B cell (primary cell): ENCODE measurements at regions not wholly inside any gene's neighbourhood (a gene's known extent, or its start where the extent isn't known, plus 50 kb on each side); places are given as distances from the start of the nearest gene placed in this dataset.

Experiments
- ATAC-seq: fragments of 200-7000 bp; cut with Tn5 transposase; one replicate; pipeline ENCODE4 v1.10.0; 2021; ENCODE audit warnings: low read depth, mild to moderate bottlenecking, moderate number of reproducible peaks, moderate library complexity
- CTCF ChIA-PET: fragments of 350-600 bp; sonication (Branson Sonifier 250); formaldehyde crosslinking; loops from one replicate; lab custom pipeline; 2021; ENCODE audit warnings: antibody characterized with exemption, inconsistent platforms; lab: Charles Lee
- POLR2A ChIA-PET: fragments of 350-600 bp; sonication (Branson Sonifier 250); formaldehyde crosslinking; loops from one replicate; lab custom pipeline; 2021; ENCODE audit warnings: antibody characterized with exemption; lab: Charles Lee
- DNase-seq: peaks from one replicate; pipeline ENCODE4 v3.0.0; 2013
- H2AFZ ChIP-seq: 2 replicates; pipeline ENCODE4 v1.6.1; 2012; ENCODE audit warnings: mild to moderate bottlenecking, low read depth, low read length; ENCODE audit not compliant: insufficient read depth, poor library complexity, severe bottlenecking
- H3K27ac ChIP-seq, 2 donors: 1 replicate in 1 of 2; 2 replicates in 1 of 2; pipeline ENCODE4 v1.5.1; 2012 to 2013; ENCODE audit warnings: low read length in 2 of 2, mild to moderate bottlenecking in 2 of 2, moderate library complexity in 1 of 2
- H3K27me3 ChIP-seq, 4 experiments: fragments of 200-600 bp in 1 of 4; sonication (generic) in 1 of 4; replicated peaks in 1 of 4; 1 replicate in 2 of 4; 2 replicates in 2 of 4; pipeline versions ENCODE4 v1.6.1 to v1.7.0; 2013 to 2016; ENCODE audit warnings: low read length in 3 of 4, mild to moderate bottlenecking in 2 of 4, mixed read lengths in 1 of 4, moderate library complexity in 1 of 4; ENCODE audit not compliant: insufficient read depth in 4 of 4, control insufficient read depth in 3 of 4; ENCODE audit errors: control extremely low read depth in 1 of 4
- H3K36me3 ChIP-seq, 2 experiments: replicated peaks in 1 of 2; 1 replicate in 1 of 2; 2 replicates in 1 of 2; pipeline versions ENCODE4 v1.6.1 to v1.7.1; 2013; ENCODE audit warnings: low read length in 1 of 2; ENCODE audit not compliant: insufficient read depth in 2 of 2, control insufficient read depth in 1 of 2; ENCODE audit errors: control extremely low read depth in 1 of 2, extremely low read depth in 1 of 2
- H3K4me1 ChIP-seq, 2 donors: fragments of 200-600 bp in 1 of 2; sonication (generic) in 1 of 2; 1 replicate in 1 of 2; 2 replicates in 1 of 2; pipeline versions ENCODE4 v1.5.1 to v1.6.1; 2013 to 2017; ENCODE audit warnings: low read length in 2 of 2; ENCODE audit not compliant: control insufficient read depth in 2 of 2, insufficient read depth in 2 of 2
- H3K4me2 ChIP-seq: replicated peaks from 2 replicates; pipeline ENCODE3; 2012; ENCODE audit warnings: mild to moderate bottlenecking, low read depth, low read length; ENCODE audit not compliant: poor library complexity, severe bottlenecking
- H3K4me3 ChIP-seq, 5 experiments: fragments of 200-600 bp in 1 of 5; sonication (generic) in 1 of 5; 1 replicate in 3 of 5; 2 replicates in 2 of 5; pipeline versions ENCODE4 v1.5.1 to v1.7.0; 2011 to 2016; ENCODE audit warnings: low read length in 4 of 5, mild to moderate bottlenecking in 4 of 5, low read depth in 2 of 5, control low read depth in 1 of 5, moderate library complexity in 1 of 5; ENCODE audit not compliant: insufficient read depth in 1 of 5; ENCODE audit errors: control extremely low read depth in 1 of 5, extremely low read depth in 1 of 5
- H3K79me2 ChIP-seq: fragments of 200-600 bp; sonication (generic); one replicate; pipeline ENCODE4 v1.6.0; 2016; ENCODE audit warnings: low read length; ENCODE audit not compliant: control insufficient read depth, insufficient read depth
- H3K9ac ChIP-seq: fragments of 200-600 bp; sonication (generic); 2 replicates; pipeline ENCODE4 v1.6.1; 2017; ENCODE audit warnings: mild to moderate bottlenecking, low read length, moderate library complexity
- H3K9me3 ChIP-seq, 3 donors: one replicate each; pipeline versions ENCODE4 v1.6.1 to v1.7.1; 2013; ENCODE audit warnings: low read length in 2 of 3; ENCODE audit not compliant: control insufficient read depth in 2 of 3, insufficient read depth in 1 of 3; ENCODE audit errors: control extremely low read depth in 1 of 3
- H4K20me1 ChIP-seq: 2 replicates; pipeline ENCODE4 v1.6.0; 2012; ENCODE audit warnings: mild to moderate bottlenecking, low read length; ENCODE audit not compliant: insufficient read depth, control insufficient read depth, poor library complexity, severe bottlenecking
- H3K27ac Mint-ChIP-seq: one replicate; pipeline ENCODE4 v1.8.0; 2021; ENCODE audit warnings: mixed read lengths
- H3K27me3 Mint-ChIP-seq: one replicate; pipeline ENCODE4 v1.8.0; 2021; ENCODE audit warnings: mixed read lengths
- H3K4me1 Mint-ChIP-seq: one replicate; pipeline ENCODE4 v1.8.0; 2021; ENCODE audit warnings: mixed read lengths
- H3K4me3 Mint-ChIP-seq: one replicate; pipeline ENCODE4 v1.8.0; 2021; ENCODE audit warnings: mixed read lengths
- H3K9me3 Mint-ChIP-seq: one replicate; pipeline ENCODE4 v1.8.0; 2022; ENCODE audit warnings: mixed read lengths; ENCODE audit not compliant: insufficient read depth
- CTCF ChIP-seq: fragments of 200-600 bp; IDR thresholded peaks from one replicate; pipeline ENCODE4 v1.8.0; 2022; ENCODE audit warnings: antibody characterized with exemption, mild to moderate bottlenecking
- EZH2 ChIP-seq: IDR thresholded peaks from 2 replicates; pipeline ENCODE4 v1.6.1; 2012; ENCODE audit warnings: borderline replicate concordance, low read depth, mild to moderate bottlenecking, moderate library complexity, low read length; ENCODE audit not compliant: insufficient read depth, poor library complexity, severe bottlenecking
- WGBS: methylation state at CpG from one replicate; pipeline ENCODE4 v1.1.5; 2013; ENCODE audit warnings: missing lambda C conversion rate; ENCODE audit not compliant: insufficient coverage; 5-methylcytosine and 5-hydroxymethylcytosine counted together
- intact Hi-C: fragments of 100-400 bp; cut with micrococcal nuclease; formaldehyde crosslinking; loops from one replicate; pipeline ENCODE4 v1.10.0; 2022

- no peaks in the 10 kb centered on the region for H4K20me1 ChIP-seq
- ChIA-PET CTCF (no interaction called here), POLR2A (no interaction called here)
- H3K9me3 ChIP-seq: peaks cover 0 to 2% (median 0%) of the 10 kb centered on the region in 3 donors
- TF ChIP-seq CTCF (no peak), EZH2 (no peak)
- no peak overlapping the region for H2AFZ ChIP-seq
- no peak for ATAC-seq
- no peak overlapping the region for H3K9ac ChIP-seq
- no peaks in the 10 kb centered on the region for H3K27me3 ChIP-seq
- Mint-ChIP-seq H3K9me3 (no peaks in the 10 kb centered on the region), H3K4me3 (no peak overlapping the region), H3K27me3 (peaks cover 4% of the 10 kb centered on the region), H3K4me1 (no peaks in the 10 kb centered on the region), H3K27ac (no peak overlapping the region)
- no CpG with 5 or more reads among the region's 4 CpGs for WGBS
- H3K4me1 ChIP-seq: no peaks in the 10 kb centered on the region
- DNase-seq: no peak
- no peaks in the 10 kb centered on the region for H3K79me2 ChIP-seq
- H3K4me2 ChIP-seq: no peak overlapping the region
- H3K36me3 ChIP-seq: no peaks in the 10 kb centered on the region
- intact Hi-C loops: no loop called here
- no peak overlapping the region for H3K27ac ChIP-seq
- no peak overlapping the region for H3K4me3 ChIP-seq
Measured at GRCh38 chr21:38609580-38609979, 111.3 kb upstream of the ERG start.

GRCh38 chr21:38610623-38611251, 112.5 kb upstream of the ERG start:
- Mint-ChIP-seq H3K9me3 (no peaks in the 10 kb centered on the region), H3K4me3 (no peak overlapping the region), H3K27ac (no peak overlapping the region), H3K4me1 (no peaks in the 10 kb centered on the region), H3K27me3 (peaks cover 4% of the 10 kb centered on the region)
- no peak overlapping the region for H3K9ac ChIP-seq
- ChIA-PET POLR2A (no interaction called here), CTCF (no interaction called here)
- ATAC-seq (no peak), DNase-seq (no peak)
- H3K36me3 ChIP-seq: no peaks in the 10 kb centered on the region
- 84% methylated on average over 6 of the region's 9 CpGs for WGBS
- no peak overlapping the region for H3K4me2 ChIP-seq
- H3K27me3 ChIP-seq: no peaks in the 10 kb centered on the region
- H3K4me1 ChIP-seq: no peaks in the 10 kb centered on the region
- peaks cover 0 to 2% (median 0%) of the 10 kb centered on the region in 3 donors for H3K9me3 ChIP-seq
- H4K20me1 ChIP-seq: no peaks in the 10 kb centered on the region
- TF ChIP-seq CTCF: no peak
- TF ChIP-seq EZH2: no peak
- H3K4me3 ChIP-seq: no peak overlapping the region
- no peaks in the 10 kb centered on the region for H3K79me2 ChIP-seq
- no peak overlapping the region for H2AFZ ChIP-seq
- intact Hi-C loops: no loop called here
- no peak overlapping the region for H3K27ac ChIP-seq
